ENCODE measurements at regions not wholly inside any gene's neighbourhood (a gene's known extent, or its start where the extent isn't known, plus 50 kb on each side); places are given as distances from the start of the nearest gene placed in this dataset.

DNA sequence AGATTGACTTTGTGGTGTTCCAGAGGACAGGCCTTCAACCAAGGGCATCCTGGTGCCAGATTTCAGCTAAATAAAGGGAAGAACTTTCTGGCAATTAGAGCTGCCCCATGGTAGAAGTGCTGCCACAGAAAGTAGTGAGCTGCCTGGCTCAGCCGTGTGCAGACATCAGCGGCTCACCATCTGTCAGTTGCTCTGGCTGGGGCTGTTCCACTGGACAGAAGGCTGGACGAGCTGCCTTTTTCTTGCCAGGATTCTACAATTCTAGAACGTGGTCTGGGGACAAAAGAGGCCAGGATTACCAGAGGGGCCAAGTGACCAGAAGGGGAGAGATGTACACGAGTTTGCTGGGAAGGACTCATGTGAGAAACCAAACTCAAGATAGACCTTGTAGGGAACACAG is 107.0 kb upstream of the RPL38 start:
- TF ChIP-seq, protein P1, sequence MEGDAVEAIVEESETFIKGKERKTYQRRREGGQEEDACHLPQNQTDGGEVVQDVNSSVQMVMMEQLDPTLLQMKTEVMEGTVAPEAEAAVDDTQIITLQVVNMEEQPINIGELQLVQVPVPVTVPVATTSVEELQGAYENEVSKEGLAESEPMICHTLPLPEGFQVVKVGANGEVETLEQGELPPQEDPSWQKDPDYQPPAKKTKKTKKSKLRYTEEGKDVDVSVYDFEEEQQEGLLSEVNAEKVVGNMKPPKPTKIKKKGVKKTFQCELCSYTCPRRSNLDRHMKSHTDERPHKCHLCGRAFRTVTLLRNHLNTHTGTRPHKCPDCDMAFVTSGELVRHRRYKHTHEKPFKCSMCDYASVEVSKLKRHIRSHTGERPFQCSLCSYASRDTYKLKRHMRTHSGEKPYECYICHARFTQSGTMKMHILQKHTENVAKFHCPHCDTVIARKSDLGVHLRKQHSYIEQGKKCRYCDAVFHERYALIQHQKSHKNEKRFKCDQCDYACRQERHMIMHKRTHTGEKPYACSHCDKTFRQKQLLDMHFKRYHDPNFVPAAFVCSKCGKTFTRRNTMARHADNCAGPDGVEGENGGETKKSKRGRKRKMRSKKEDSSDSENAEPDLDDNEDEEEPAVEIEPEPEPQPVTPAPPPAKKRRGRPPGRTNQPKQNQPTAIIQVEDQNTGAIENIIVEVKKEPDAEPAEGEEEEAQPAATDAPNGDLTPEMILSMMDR (IDR thresholded peaks at IDR 0.05): no peak
- no peak for TF ChIP-seq EZH2 (IDR thresholded peaks at IDR 0.05; ENCODE audit: borderline replicate concordance, insufficient read depth, low read depth, low read length, poor library complexity, severe bottlenecking)

Measured in B cell (primary cell).